ENCODE measurements at regions not wholly inside any gene's neighbourhood (a gene's known extent, or its start where the extent isn't known, plus 50 kb on each side); places are given as distances from the start of the nearest gene placed in this dataset.

- DNase-seq = no peak
- no peak overlapping the region for H3K27ac ChIP-seq
- H3K9me3 ChIP-seq = no peaks in the 10 kb centered on the region
- H3K4me3 ChIP-seq = no peak overlapping the region
- H3K27me3 ChIP-seq = no peaks in the 10 kb centered on the region
- TF ChIP-seq POLR2A (IDR thresholded peaks at IDR 0.05) = no peak
- TF ChIP-seq EP300 (IDR thresholded peaks at IDR 0.05) = no peak
- no peak for TF ChIP-seq POLR2AphosphoS5 (IDR thresholded peaks at IDR 0.05)
- TF ChIP-seq, protein P1, sequence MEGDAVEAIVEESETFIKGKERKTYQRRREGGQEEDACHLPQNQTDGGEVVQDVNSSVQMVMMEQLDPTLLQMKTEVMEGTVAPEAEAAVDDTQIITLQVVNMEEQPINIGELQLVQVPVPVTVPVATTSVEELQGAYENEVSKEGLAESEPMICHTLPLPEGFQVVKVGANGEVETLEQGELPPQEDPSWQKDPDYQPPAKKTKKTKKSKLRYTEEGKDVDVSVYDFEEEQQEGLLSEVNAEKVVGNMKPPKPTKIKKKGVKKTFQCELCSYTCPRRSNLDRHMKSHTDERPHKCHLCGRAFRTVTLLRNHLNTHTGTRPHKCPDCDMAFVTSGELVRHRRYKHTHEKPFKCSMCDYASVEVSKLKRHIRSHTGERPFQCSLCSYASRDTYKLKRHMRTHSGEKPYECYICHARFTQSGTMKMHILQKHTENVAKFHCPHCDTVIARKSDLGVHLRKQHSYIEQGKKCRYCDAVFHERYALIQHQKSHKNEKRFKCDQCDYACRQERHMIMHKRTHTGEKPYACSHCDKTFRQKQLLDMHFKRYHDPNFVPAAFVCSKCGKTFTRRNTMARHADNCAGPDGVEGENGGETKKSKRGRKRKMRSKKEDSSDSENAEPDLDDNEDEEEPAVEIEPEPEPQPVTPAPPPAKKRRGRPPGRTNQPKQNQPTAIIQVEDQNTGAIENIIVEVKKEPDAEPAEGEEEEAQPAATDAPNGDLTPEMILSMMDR (IDR thresholded peaks at IDR 0.05) = no peak
- H3K4me1 ChIP-seq = no peaks in the 10 kb centered on the region
- intact Hi-C loops (cut with DNase I; ENCODE audit: low total_unique reads) = no loop called here
- H3K36me3 ChIP-seq = no peaks in the 10 kb centered on the region
Observed at GRCh38 chr12:71230542-71230941, 72.7 kb upstream of the TSPAN8 start.

GRCh38 chr12:71223139-71223538 lies 65.3 kb upstream of the TSPAN8 start:
- intact Hi-C loops (cut with DNase I; ENCODE audit: low total_unique reads) = no loop called here
- Histone ChIP-seq H3K36me3 (no peaks in the 10 kb centered on the region), H3K27me3 (no peaks in the 10 kb centered on the region), H3K4me3 (no peak overlapping the region), H3K4me1 (no peaks in the 10 kb centered on the region), H3K27ac (no peak overlapping the region), H3K9me3 (no peaks in the 10 kb centered on the region)
- TF ChIP-seq POLR2AphosphoS5 (IDR thresholded peaks at IDR 0.05) (no peak), EP300 (IDR thresholded peaks at IDR 0.05) (no peak), POLR2A (IDR thresholded peaks at IDR 0.05) (no peak)
- no peak for DNase-seq

DNA sequence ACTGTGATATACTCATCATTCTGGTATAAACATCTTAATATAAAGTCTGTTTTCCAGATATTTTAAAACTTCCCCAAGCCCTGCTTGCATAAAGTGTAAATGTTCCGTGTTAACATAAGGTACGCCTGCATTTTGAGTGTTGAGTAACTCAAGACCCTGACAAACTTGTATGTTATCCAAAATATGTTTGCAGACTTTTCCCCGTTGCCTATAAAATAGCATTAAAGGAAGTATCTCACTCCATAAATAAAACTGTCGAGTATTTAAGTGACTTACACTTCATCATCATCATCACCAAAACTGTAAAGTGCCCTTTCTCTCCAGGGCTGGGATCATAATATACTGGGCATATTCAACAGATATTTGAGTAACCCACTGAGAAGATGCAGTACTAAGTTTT lies 64.6 kb upstream of the TSPAN8 start:
- Histone ChIP-seq H3K27ac (no peak overlapping the region), H3K36me3 (no peaks in the 10 kb centered on the region), H3K9me3 (no peaks in the 10 kb centered on the region), H3K27me3 (no peaks in the 10 kb centered on the region), H3K4me1 (no peaks in the 10 kb centered on the region), H3K4me3 (no peak overlapping the region)
- DNase-seq = no peak
- WGBS, 5 donors = 92 to 96% (median 94%) methylated on average over 4 of the region's 4 CpGs
- intact Hi-C loops (cut with DNase I; ENCODE audit: low total_unique reads) = no loop called here
- TF ChIP-seq POLR2AphosphoS5 (IDR thresholded peaks at IDR 0.05) (no peak), EP300 (IDR thresholded peaks at IDR 0.05) (no peak), POLR2A (IDR thresholded peaks at IDR 0.05) (no peak)
- TF ChIP-seq, protein P1 (IDR thresholded peaks at IDR 0.05) = no peak

DNA sequence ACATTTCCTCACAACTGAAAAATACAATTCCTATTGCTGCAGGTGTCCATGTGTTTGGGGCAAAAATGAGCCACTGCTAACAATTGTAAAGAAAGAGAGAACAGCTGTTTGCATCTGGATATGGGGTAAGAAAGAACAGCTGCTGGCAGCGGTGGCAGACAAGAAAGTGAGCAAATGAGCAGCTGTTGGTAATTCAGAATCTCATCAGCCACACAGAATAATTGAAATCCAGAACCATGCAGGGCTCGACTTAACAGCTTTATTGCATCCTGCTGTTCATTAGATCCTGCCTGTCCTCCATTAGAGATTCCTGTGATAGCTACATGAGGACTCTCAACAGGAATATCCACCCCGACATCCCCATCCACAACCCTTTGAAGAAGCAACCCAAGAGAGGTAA lies 62.5 kb upstream of the TSPAN8 start:
- no peaks in the 10 kb centered on the region for H3K27me3 ChIP-seq
- H3K4me3 ChIP-seq = no peak overlapping the region
- no peaks in the 10 kb centered on the region for H3K36me3 ChIP-seq
- intact Hi-C loops (cut with DNase I; ENCODE audit: low total_unique reads) = no loop called here
- TF ChIP-seq, protein P1 (IDR thresholded peaks at IDR 0.05) = no peak
- TF ChIP-seq POLR2AphosphoS5 (IDR thresholded peaks at IDR 0.05) = no peak
- no peak for TF ChIP-seq POLR2A (IDR thresholded peaks at IDR 0.05)
- no peak for TF ChIP-seq EP300 (IDR thresholded peaks at IDR 0.05)
- H3K9me3 ChIP-seq = no peaks in the 10 kb centered on the region
- WGBS, 5 donors = 68 to 79% (median 76%) methylated on average over 3 of the region's 3 CpGs
- DNase-seq = no peak
- H3K27ac ChIP-seq = no peak overlapping the region
- H3K4me1 ChIP-seq = peaks cover 0 to 11% (median 4%) of the 10 kb centered on the region in 4 donors

GRCh38 chr12:71219224-71219623 lies 61.4 kb upstream of the TSPAN8 start:
- H3K36me3 ChIP-seq = no peaks in the 10 kb centered on the region
- intact Hi-C loops (cut with DNase I; ENCODE audit: low total_unique reads) = no loop called here
- 70 to 77% (median 73%) methylated on average over 3 of the region's 3 CpGs for WGBS, 5 donors
- H3K4me3 ChIP-seq = no peak overlapping the region
- no peaks in the 10 kb centered on the region for H3K27me3 ChIP-seq
- H3K9me3 ChIP-seq = no peaks in the 10 kb centered on the region
- TF ChIP-seq POLR2A (IDR thresholded peaks at IDR 0.05) = no peak
- TF ChIP-seq, protein P1 (IDR thresholded peaks at IDR 0.05) = no peak
- TF ChIP-seq EP300 (IDR thresholded peaks at IDR 0.05) = no peak
- TF ChIP-seq POLR2AphosphoS5 (IDR thresholded peaks at IDR 0.05) = no peak
- H3K4me1 ChIP-seq = peaks cover 8 to 15% (median 12%) of the 10 kb centered on the region in 4 donors
- DNase-seq = no peak
- H3K27ac ChIP-seq = no peak overlapping the region
